Lower leg skin (tissue), 3 donors: ENCODE measurements at regions not wholly inside any gene's neighbourhood (a gene's known extent, or its start where the extent isn't known, plus 50 kb on each side); places are given as distances from the start of the nearest gene placed in this dataset.

Source experiments
- CTCF ChIP-seq, 3 donors: fragments of 450-650 bp; IDR thresholded peaks; one replicate each; pipeline ENCODE4 v1.5.1; 2016; ENCODE audit warnings: antibody characterized with exemption in 3 of 3, mild to moderate bottlenecking in 3 of 3, moderate library complexity in 2 of 3
- POLR2A ChIP-seq, 2 donors: fragments of 450-650 bp; IDR thresholded peaks; one replicate each; pipeline ENCODE4 v1.6.1; 2016 to 2017; ENCODE audit warnings: antibody characterized with exemption in 2 of 2, mild to moderate bottlenecking in 1 of 2, moderate library complexity in 1 of 2

- TF ChIP-seq CTCF (IDR thresholded peaks at IDR 0.05) (no peak), POLR2A (IDR thresholded peaks at IDR 0.05) (no peak)
Measured at GRCh38 chr22:44424867-44425693, 73.0 kb downstream of the RTL6 start.
